Testis (tissue), 2 donors: ENCODE measurements at regions not wholly inside any gene's neighbourhood (a gene's known extent, or its start where the extent isn't known, plus 50 kb on each side); places are given as distances from the start of the nearest gene placed in this dataset.

ENCODE experiments used
- DNase-seq: peaks from one replicate; pipeline ENCODE4 v3.0.0-alpha.2; 2019
- H3K27ac ChIP-seq, 2 donors: fragments of 200-600 bp; sonication (generic); one replicate each; pipeline ENCODE4 v1.5.1; 2019
- H3K27me3 ChIP-seq: fragments of 200-600 bp; sonication (generic); one replicate; pipeline ENCODE4 v1.5.1; 2019
- H3K36me3 ChIP-seq: fragments of 200-600 bp; sonication (generic); one replicate; pipeline ENCODE4 v1.5.1; 2017; ENCODE audit warnings: low read depth; ENCODE audit errors: missing control alignments
- H3K4me1 ChIP-seq: fragments of 200-600 bp; sonication (generic); one replicate; pipeline ENCODE4 v1.5.1; 2019
- H3K4me3 ChIP-seq, 2 donors: fragments of 200-600 bp; sonication (generic); one replicate each; pipeline ENCODE4 v1.5.1; 2017 to 2019
- H3K9me3 ChIP-seq: fragments of 200-600 bp; sonication (generic); one replicate; pipeline ENCODE4 v1.5.1; 2017
- POLR2A ChIP-seq: fragments of 450-650 bp; IDR thresholded peaks from one replicate; pipeline ENCODE4 v1.6.1; 2017; ENCODE audit warnings: antibody characterized with exemption, mild to moderate bottlenecking, moderate library complexity
- WGBS, 2 donors: methylation state at CpG; one replicate each; pipeline ENCODE4 v1.1.5; 2018; 5-methylcytosine and 5-hydroxymethylcytosine counted together
- intact Hi-C: fragments of 100-400 bp; cut with DNase I; formaldehyde crosslinking; loops from one replicate; pipeline ENCODE4 v1.15.1; 2023; ENCODE audit warnings: low total_unique reads
- TF ChIP-seq, protein P1 (sequence below), 3 experiments: fragments of 450-650 bp in 2 of 3; fragments of 200-600 bp in 1 of 3; sonication (generic) in 1 of 3; IDR thresholded peaks; one replicate each; pipeline ENCODE4 v1.5.1; 2016 to 2019; ENCODE audit warnings: antibody characterized with exemption in 3 of 3, mild to moderate bottlenecking in 2 of 3, moderate library complexity in 1 of 3

DNA sequence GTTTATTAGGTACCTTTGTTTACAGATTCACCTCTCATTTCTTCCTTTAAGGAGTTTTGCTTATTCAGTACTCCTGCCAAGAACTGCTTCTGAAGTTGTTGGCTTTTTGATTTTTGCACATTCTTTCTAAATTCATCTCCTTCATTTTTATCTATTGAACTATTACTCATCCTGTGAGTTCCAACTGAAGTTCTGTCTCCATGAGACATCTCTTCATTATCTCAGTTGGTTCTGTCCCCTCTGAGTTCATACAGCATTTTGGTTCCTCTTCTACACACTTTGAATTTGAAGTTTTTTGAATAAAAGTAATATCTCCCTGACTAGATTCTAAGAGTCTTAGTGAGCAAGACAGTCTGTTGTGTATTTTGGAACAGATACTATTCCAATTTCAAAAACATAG is 299.7 kb downstream of the OTOL1 start:
- no peaks in the 10 kb centered on the region for H3K4me1 ChIP-seq
- no peak overlapping the region for H3K27ac ChIP-seq
- intact Hi-C loops = no loop called here
- H3K9me3 ChIP-seq = no peaks in the 10 kb centered on the region
- no peak for TF ChIP-seq POLR2A
- TF ChIP-seq, protein P1, sequence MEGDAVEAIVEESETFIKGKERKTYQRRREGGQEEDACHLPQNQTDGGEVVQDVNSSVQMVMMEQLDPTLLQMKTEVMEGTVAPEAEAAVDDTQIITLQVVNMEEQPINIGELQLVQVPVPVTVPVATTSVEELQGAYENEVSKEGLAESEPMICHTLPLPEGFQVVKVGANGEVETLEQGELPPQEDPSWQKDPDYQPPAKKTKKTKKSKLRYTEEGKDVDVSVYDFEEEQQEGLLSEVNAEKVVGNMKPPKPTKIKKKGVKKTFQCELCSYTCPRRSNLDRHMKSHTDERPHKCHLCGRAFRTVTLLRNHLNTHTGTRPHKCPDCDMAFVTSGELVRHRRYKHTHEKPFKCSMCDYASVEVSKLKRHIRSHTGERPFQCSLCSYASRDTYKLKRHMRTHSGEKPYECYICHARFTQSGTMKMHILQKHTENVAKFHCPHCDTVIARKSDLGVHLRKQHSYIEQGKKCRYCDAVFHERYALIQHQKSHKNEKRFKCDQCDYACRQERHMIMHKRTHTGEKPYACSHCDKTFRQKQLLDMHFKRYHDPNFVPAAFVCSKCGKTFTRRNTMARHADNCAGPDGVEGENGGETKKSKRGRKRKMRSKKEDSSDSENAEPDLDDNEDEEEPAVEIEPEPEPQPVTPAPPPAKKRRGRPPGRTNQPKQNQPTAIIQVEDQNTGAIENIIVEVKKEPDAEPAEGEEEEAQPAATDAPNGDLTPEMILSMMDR (IDR thresholded peaks at IDR 0.05) = no peak
- no peak for DNase-seq
- no peak overlapping the region for H3K4me3 ChIP-seq
- no peaks in the 10 kb centered on the region for H3K27me3 ChIP-seq
- H3K36me3 ChIP-seq = no peaks in the 10 kb centered on the region

- intact Hi-C loops = no loop called here
- no peak for TF ChIP-seq POLR2A
- TF ChIP-seq, protein P1 (IDR thresholded peaks at IDR 0.05) = no peak
- no peaks in the 10 kb centered on the region for H3K36me3 ChIP-seq
- no peaks in the 10 kb centered on the region for H3K9me3 ChIP-seq
- no peaks in the 10 kb centered on the region for H3K27me3 ChIP-seq
- no peaks in the 10 kb centered on the region for H3K4me1 ChIP-seq
- no peak overlapping the region for H3K27ac ChIP-seq
- no peak overlapping the region for H3K4me3 ChIP-seq
- no peak for DNase-seq
Measured at GRCh38 chr3:161796780-161797179, 300.2 kb downstream of the OTOL1 start.

DNA sequence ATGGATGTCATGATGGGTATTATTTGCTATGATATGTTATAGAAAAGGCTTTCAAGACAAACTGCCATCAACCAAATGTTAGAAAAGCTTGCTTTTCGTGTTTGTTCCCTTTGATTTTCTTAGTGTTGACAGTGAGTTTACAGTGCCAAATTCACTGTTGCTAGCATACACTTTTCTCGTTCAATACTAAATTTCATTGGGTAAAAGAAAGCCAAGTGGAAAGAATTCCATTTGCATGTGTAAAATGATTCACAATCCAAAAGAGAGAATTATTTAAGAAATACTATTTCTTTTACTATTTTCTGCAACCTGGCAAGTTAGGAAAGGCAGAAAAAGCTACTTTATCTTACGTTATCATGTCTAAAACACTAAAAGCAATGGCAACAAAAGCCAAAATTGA is 301.4 kb downstream of the OTOL1 start:
- H3K4me3 ChIP-seq = no peak overlapping the region
- no peaks in the 10 kb centered on the region for H3K4me1 ChIP-seq
- TF ChIP-seq, protein P1 (IDR thresholded peaks at IDR 0.05) = no peak
- TF ChIP-seq POLR2A = no peak
- H3K9me3 ChIP-seq = no peaks in the 10 kb centered on the region
- 89 to 94% methylated on average over 3 of the region's 3 CpGs for WGBS, 2 donors
- H3K36me3 ChIP-seq = no peaks in the 10 kb centered on the region
- no peak for DNase-seq
- no peaks in the 10 kb centered on the region for H3K27me3 ChIP-seq
- intact Hi-C loops = no loop called here
- H3K27ac ChIP-seq = no peak overlapping the region

DNA sequence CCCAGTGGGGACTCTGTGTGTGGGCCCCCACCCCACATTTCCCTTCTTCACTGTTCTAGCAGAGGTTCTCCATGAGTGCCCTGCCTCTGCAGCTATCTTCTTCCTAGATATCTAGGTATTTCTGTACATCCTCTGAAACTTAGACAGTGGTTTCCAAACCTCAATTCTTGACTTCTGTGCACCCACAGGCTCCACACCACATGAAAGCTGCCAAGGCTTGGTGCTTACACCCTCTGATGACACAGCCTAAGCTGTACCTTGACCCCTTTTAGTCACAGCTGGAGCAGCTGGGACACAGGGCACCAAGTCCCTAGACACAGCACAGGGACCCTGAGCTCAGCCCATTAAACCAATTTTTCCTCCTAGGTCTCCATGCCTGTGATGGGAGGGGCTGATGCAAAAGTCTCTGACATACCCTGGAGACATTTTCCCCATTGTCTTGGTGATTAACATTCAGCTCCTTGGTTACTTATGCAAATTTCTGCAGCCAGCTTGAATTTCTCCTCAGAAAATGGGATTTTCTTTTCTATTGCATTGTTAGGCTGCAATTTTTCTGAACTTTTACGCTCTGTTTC is 304.5 kb downstream of the OTOL1 start:
- no peaks in the 10 kb centered on the region for H3K9me3 ChIP-seq
- H3K27me3 ChIP-seq = no peaks in the 10 kb centered on the region
- H3K4me3 ChIP-seq = no peak overlapping the region
- intact Hi-C loops = no loop called here
- no peaks in the 10 kb centered on the region for H3K4me1 ChIP-seq
- no peak overlapping the region for H3K27ac ChIP-seq
- H3K36me3 ChIP-seq = no peaks in the 10 kb centered on the region
- TF ChIP-seq, protein P1 (IDR thresholded peaks at IDR 0.05) = no peak
- no peak for TF ChIP-seq POLR2A
- 44 to 45% methylated on average over 1 of the region's 1 CpG for WGBS, 2 donors
- no peak for DNase-seq

DNA sequence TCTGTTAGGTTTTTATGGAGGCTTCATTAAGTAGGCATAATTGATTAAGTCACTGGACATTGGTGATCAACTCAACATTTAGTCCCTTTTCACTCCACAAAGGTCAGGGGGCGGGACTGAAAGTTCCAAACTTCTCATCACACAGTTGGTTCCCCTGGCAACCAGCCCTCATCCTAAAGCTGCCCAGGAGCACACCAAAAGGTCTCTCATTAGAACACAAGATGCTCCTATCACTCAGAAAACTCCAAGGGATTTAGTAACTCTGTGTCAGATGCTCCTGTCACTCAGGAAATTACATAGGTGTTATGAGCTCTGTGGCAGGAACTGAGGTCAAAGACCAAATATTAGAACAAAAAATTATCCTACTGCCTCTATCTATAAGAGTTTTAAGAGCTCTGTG is 321.5 kb downstream of the OTOL1 start:
- H3K27ac ChIP-seq = no peak overlapping the region
- no peaks in the 10 kb centered on the region for H3K9me3 ChIP-seq
- DNase-seq = no peak
- WGBS, 2 donors = 86 to 94% methylated on average over 1 of the region's 1 CpG
- TF ChIP-seq, protein P1 (IDR thresholded peaks at IDR 0.05) = no peak
- TF ChIP-seq POLR2A = no peak
- H3K36me3 ChIP-seq = no peaks in the 10 kb centered on the region
- H3K27me3 ChIP-seq = no peaks in the 10 kb centered on the region
- no peak overlapping the region for H3K4me3 ChIP-seq
- intact Hi-C loops = no loop called here
- no peaks in the 10 kb centered on the region for H3K4me1 ChIP-seq
